ENCODE measurements at regions not wholly inside any gene's neighbourhood (a gene's known extent, or its start where the extent isn't known, plus 50 kb on each side); places are given as distances from the start of the nearest gene placed in this dataset.

- TF ChIP-seq EZH2phosphoT487 (IDR thresholded peaks at IDR 0.05; ENCODE audit: borderline replicate concordance, low read length) (no peak), CTCF (conservative IDR thresholded peaks at IDR 0.05; ENCODE audit: low read depth, low read length) (no peak), EZH2 (IDR thresholded peaks at IDR 0.05; ENCODE audit: low read length, unreplicated experiment) (no peak)
These were observed 238.4 kb downstream of the C1orf94 start for GRCh38 chr1:34415140-34415539.
